ENCODE measurements at regions not wholly inside any gene's neighbourhood (a gene's known extent, or its start where the extent isn't known, plus 50 kb on each side); places are given as distances from the start of the nearest gene placed in this dataset.

DNA sequence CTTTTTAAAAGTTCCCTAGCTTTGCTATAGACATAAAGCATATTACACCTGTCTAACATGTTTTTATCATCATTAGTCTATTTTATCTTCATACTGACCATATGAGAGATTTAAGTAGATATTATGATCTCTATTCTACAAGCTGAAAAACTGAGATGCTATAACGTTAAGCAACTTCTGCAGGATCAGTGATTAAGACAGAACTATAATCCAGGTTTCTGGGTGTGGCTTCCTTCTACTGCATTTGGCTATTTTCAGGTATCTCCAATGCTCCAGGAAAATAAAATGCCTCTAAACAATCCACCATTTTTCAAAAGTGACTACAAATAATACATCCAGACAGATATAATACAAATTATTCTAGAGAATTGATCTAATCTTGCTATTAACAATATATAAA is 53.4 kb downstream of the RGS2 start:
- dilution Hi-C loops (cut with MboI; ENCODE audit: extremely low pct_ligation_motif_present, low sequenced_read_pairs) (no loop called here), intact Hi-C loops (cut with micrococcal nuclease) (no loop called here)
- Histone ChIP-seq H3K79me2 (ENCODE audit: control insufficient read depth, insufficient read depth, low read length) (no peaks in the 10 kb centered on the region), H3K9me3 (replicated peaks; ENCODE audit: control insufficient read depth, insufficient read depth, low read length) (no peaks in the 10 kb centered on the region), H3K36me3 (ENCODE audit: control insufficient read depth in 2 of 2, extremely low read depth in 1 of 2, insufficient read depth in 2 of 2, low read length in 2 of 2) (no peaks in the 10 kb centered on the region), H3K27ac (ENCODE audit: insufficient read depth, low read depth, low read length) (no peak overlapping the region), H3K9me1 (replicated peaks; ENCODE audit: control insufficient read depth, extremely low read depth, insufficient read depth, low read length) (no peaks in the 10 kb centered on the region), H3K4me2 (ENCODE audit: insufficient read depth, low read length) (no peak overlapping the region), H3K9ac (replicated peaks; ENCODE audit: extremely low read depth, insufficient read depth, low read length) (no peak overlapping the region), H3K4me1 (ENCODE audit: control insufficient read depth, extremely low read depth, insufficient read depth, low read length) (no peaks in the 10 kb centered on the region), H3K4me3 (replicated peaks in 1 of 3; ENCODE audit: insufficient read depth in 1 of 3, low read depth in 1 of 3, low read length in 3 of 3) (no peak overlapping the region), H2AFZ (ENCODE audit: low read depth, low read length) (no peak overlapping the region), H3K27me3 (ENCODE audit: control insufficient read depth in 2 of 2, insufficient read depth in 2 of 2, low read length in 2 of 2) (no peaks in the 10 kb centered on the region), H4K20me1 (replicated peaks; ENCODE audit: control insufficient read depth, extremely low read depth, insufficient read depth, low read length) (no peaks in the 10 kb centered on the region)
- FAIRE-seq = no peak
- ChIA-PET POLR2A (no interaction called here), CTCF (interaction anchor here (1.0 to 1.4 kb wide), 5 partner anchors 9 to 157 kb away, joined by 3 to 12 read pairs (median 6); no protein-coding TSS in a partner anchor)
- no TSS peak for BruUV-seq (replicated peaks)
- no peak for TF ChIP-seq POLR2A (IDR thresholded peaks at IDR 0.05; ENCODE audit: low read depth, low read length)
- TF ChIP-seq JUN (IDR thresholded peaks at IDR 0.05; ENCODE audit: borderline replicate concordance, insufficient read depth, insufficient read length, low read depth) = no peak
- TF ChIP-seq GATA2 (IDR thresholded peaks at IDR 0.05; ENCODE audit: insufficient read depth, insufficient read length, low read depth, low read length) = no peak
- no peak for TF ChIP-seq EZH2 (IDR thresholded peaks at IDR 0.05; ENCODE audit: borderline replicate concordance, low read depth, low read length, severe bottlenecking)
- DNase-seq (ENCODE audit: low read depth, low spot score) = no peak

DNA sequence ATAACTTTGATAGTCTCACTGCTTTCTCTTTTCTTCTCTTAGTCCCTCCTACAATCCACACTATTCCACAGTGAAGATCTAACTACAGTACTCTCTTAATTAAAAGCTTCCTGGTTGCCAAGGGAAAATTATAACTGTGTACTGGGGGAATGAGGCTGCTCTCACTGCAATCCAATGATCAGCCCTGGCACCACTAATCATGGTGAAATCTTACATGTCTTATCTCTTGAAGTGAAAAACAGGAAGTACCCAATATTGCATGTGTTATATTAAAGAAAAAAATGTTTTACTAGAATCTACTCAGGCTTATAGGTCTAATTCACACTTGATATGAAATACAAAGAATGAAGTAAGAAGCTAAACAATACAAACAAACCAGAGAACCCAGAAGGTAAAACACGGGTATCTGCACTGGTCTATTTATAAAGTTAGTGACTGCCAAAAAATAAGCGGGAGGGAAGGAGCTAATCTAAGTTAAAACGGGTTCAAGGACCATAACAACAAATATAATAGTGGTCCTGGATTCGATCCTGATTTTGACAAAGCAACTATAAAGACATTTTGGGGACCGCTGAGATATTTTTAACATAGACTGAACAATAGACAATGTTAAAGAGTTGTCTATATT is 57.5 kb downstream of the RGS2 start:
- TF ChIP-seq POLR2A (IDR thresholded peaks at IDR 0.05; ENCODE audit: low read depth, low read length) = no peak
- TF ChIP-seq, protein P1, sequence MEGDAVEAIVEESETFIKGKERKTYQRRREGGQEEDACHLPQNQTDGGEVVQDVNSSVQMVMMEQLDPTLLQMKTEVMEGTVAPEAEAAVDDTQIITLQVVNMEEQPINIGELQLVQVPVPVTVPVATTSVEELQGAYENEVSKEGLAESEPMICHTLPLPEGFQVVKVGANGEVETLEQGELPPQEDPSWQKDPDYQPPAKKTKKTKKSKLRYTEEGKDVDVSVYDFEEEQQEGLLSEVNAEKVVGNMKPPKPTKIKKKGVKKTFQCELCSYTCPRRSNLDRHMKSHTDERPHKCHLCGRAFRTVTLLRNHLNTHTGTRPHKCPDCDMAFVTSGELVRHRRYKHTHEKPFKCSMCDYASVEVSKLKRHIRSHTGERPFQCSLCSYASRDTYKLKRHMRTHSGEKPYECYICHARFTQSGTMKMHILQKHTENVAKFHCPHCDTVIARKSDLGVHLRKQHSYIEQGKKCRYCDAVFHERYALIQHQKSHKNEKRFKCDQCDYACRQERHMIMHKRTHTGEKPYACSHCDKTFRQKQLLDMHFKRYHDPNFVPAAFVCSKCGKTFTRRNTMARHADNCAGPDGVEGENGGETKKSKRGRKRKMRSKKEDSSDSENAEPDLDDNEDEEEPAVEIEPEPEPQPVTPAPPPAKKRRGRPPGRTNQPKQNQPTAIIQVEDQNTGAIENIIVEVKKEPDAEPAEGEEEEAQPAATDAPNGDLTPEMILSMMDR (IDR thresholded peaks at IDR 0.05; ENCODE audit: extremely low read depth in 1 of 2, insufficient read depth in 1 of 2, low read depth in 1 of 2, low read length in 2 of 2) = no peak
- no peak for TF ChIP-seq POLR2AphosphoS5 (IDR thresholded peaks at IDR 0.05; ENCODE audit: insufficient read depth, low read depth, low read length)
- no peak for TF ChIP-seq MYC (IDR thresholded peaks at IDR 0.05; ENCODE audit: low read depth, low read length)
- TF ChIP-seq FOS (IDR thresholded peaks at IDR 0.05; ENCODE audit: borderline replicate concordance, insufficient read depth, low read length) = no peak
- no peak for TF ChIP-seq EZH2 (IDR thresholded peaks at IDR 0.05; ENCODE audit: borderline replicate concordance, low read depth, low read length, severe bottlenecking)
- TF ChIP-seq GATA2 (IDR thresholded peaks at IDR 0.05; ENCODE audit: insufficient read depth, insufficient read length, low read depth, low read length) = no peak
- TF ChIP-seq JUN (IDR thresholded peaks at IDR 0.05; ENCODE audit: borderline replicate concordance, insufficient read depth, insufficient read length, low read depth) = no peak
- TF ChIP-seq, protein P2, sequence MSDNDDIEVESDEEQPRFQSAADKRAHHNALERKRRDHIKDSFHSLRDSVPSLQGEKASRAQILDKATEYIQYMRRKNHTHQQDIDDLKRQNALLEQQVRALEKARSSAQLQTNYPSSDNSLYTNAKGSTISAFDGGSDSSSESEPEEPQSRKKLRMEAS (IDR thresholded peaks at IDR 0.05; ENCODE audit: insufficient read depth, insufficient read length) = no peak
- Histone ChIP-seq H3K4me2 (ENCODE audit: insufficient read depth, low read length) (no peak overlapping the region), H3K36me3 (ENCODE audit: control insufficient read depth in 2 of 2, extremely low read depth in 1 of 2, insufficient read depth in 2 of 2, low read length in 2 of 2) (no peaks in the 10 kb centered on the region), H3K9me3 (replicated peaks; ENCODE audit: control insufficient read depth, insufficient read depth, low read length) (no peaks in the 10 kb centered on the region), H3K27me3 (ENCODE audit: control insufficient read depth in 2 of 2, insufficient read depth in 2 of 2, low read length in 2 of 2) (no peaks in the 10 kb centered on the region), H3K4me3 (replicated peaks in 1 of 3; ENCODE audit: insufficient read depth in 1 of 3, low read depth in 1 of 3, low read length in 3 of 3) (no peak overlapping the region), H3K9ac (replicated peaks; ENCODE audit: extremely low read depth, insufficient read depth, low read length) (no peak overlapping the region), H3K9me1 (replicated peaks; ENCODE audit: control insufficient read depth, extremely low read depth, insufficient read depth, low read length) (no peaks in the 10 kb centered on the region), H4K20me1 (replicated peaks; ENCODE audit: control insufficient read depth, extremely low read depth, insufficient read depth, low read length) (no peaks in the 10 kb centered on the region), H3K79me2 (ENCODE audit: control insufficient read depth, insufficient read depth, low read length) (no peaks in the 10 kb centered on the region), H3K27ac (ENCODE audit: insufficient read depth, low read depth, low read length) (no peak overlapping the region), H2AFZ (ENCODE audit: low read depth, low read length) (peak overlapping the region; percentile 66), H3K4me1 (ENCODE audit: control insufficient read depth, extremely low read depth, insufficient read depth, low read length) (no peaks in the 10 kb centered on the region)
- ChIA-PET POLR2A (no interaction called here), CTCF (no interaction called here)
- intact Hi-C loops (cut with micrococcal nuclease) (no loop called here), dilution Hi-C loops (cut with MboI; ENCODE audit: extremely low pct_ligation_motif_present, low sequenced_read_pairs) (no loop called here)
- DNase-seq (ENCODE audit: low read depth, low spot score) = no peak
- no TSS peak for BruUV-seq (replicated peaks)
- no peak for FAIRE-seq

Data from endothelial cell of umbilical vein (primary cell).